ENCODE measurements at regions not wholly inside any gene's neighbourhood (a gene's known extent, or its start where the extent isn't known, plus 50 kb on each side); places are given as distances from the start of the nearest gene placed in this dataset.

GRCh38 chr15:70321172-70321819 lies 223.6 kb upstream of the TLE3 start:
- H3K4me3 ChIP-seq (ENCODE audit: low read length) = no peak overlapping the region; the same call in 1 of the 2 replicates
- TF ChIP-seq ZNF274 (IDR thresholded peaks at IDR 0.05; ENCODE audit: low read depth, low read length) = no peak

GRCh38 chr15:70320482-70320881 lies 222.8 kb upstream of the TLE3 start:
- TF ChIP-seq ZNF274 (IDR thresholded peaks at IDR 0.05; ENCODE audit: low read depth, low read length) = no peak

GRCh38 chr15:70320077-70320476 lies 222.4 kb upstream of the TLE3 start:
- no peak for TF ChIP-seq ZNF274 (IDR thresholded peaks at IDR 0.05; ENCODE audit: low read depth, low read length)
- no peak overlapping the region; the same call in 1 of the 2 replicates for H3K4me3 ChIP-seq (ENCODE audit: low read length)

More at GRCh38 chr15:70320482-70320881, 222.8 kb upstream of the TLE3 start:
- H3K4me3 ChIP-seq (ENCODE audit: low read length) = no peak overlapping the region; the same call in 1 of the 2 replicates

- H3K4me3 ChIP-seq (ENCODE audit: low read length) = no peak overlapping the region; the same call in 1 of the 2 replicates
- no peak for TF ChIP-seq ZNF274 (IDR thresholded peaks at IDR 0.05; ENCODE audit: low read depth, low read length)
Observed at GRCh38 chr15:70319466-70319865, 221.7 kb upstream of the TLE3 start.

- no peak overlapping the region; the same call in 1 of the 2 replicates for H3K4me3 ChIP-seq (ENCODE audit: low read length)
- no peak for TF ChIP-seq ZNF274 (IDR thresholded peaks at IDR 0.05; ENCODE audit: low read depth, low read length)
Observed at GRCh38 chr15:70318594-70319465, 221.1 kb upstream of the TLE3 start.

- no peak for TF ChIP-seq ZNF274 (IDR thresholded peaks at IDR 0.05; ENCODE audit: low read depth, low read length)
- H3K4me3 ChIP-seq (ENCODE audit: low read length) = no peak overlapping the region
Observed at GRCh38 chr15:70316059-70316600, 218.4 kb upstream of the TLE3 start.

- no peak overlapping the region for H3K4me3 ChIP-seq (ENCODE audit: low read length)
- TF ChIP-seq ZNF274 (IDR thresholded peaks at IDR 0.05; ENCODE audit: low read depth, low read length) = no peak
Observed at GRCh38 chr15:70315431-70315830, 217.7 kb upstream of the TLE3 start.

- no peak overlapping the region for H3K4me3 ChIP-seq (ENCODE audit: low read length)
- TF ChIP-seq ZNF274 (IDR thresholded peaks at IDR 0.05; ENCODE audit: low read depth, low read length) = no peak
Observed at GRCh38 chr15:70314688-70315087, 217.0 kb upstream of the TLE3 start.

- H3K4me3 ChIP-seq (ENCODE audit: low read length) = no peak overlapping the region
- TF ChIP-seq ZNF274 (IDR thresholded peaks at IDR 0.05; ENCODE audit: low read depth, low read length) = no peak
Observed at GRCh38 chr15:70314018-70314354, 216.3 kb upstream of the TLE3 start.

GRCh38 chr15:70313099-70314017 lies 215.6 kb upstream of the TLE3 start:
- TF ChIP-seq ZNF274 (IDR thresholded peaks at IDR 0.05; ENCODE audit: low read depth, low read length) = no peak

GRCh38 chr15:70311821-70312220 lies 214.1 kb upstream of the TLE3 start:
- TF ChIP-seq ZNF274 (IDR thresholded peaks at IDR 0.05; ENCODE audit: low read depth, low read length) = no peak
- H3K4me3 ChIP-seq (ENCODE audit: low read length) = no peak overlapping the region

More at GRCh38 chr15:70313099-70314017, 215.6 kb upstream of the TLE3 start:
- H3K4me3 ChIP-seq (ENCODE audit: low read length) = no peak overlapping the region

- no peak overlapping the region for H3K4me3 ChIP-seq (ENCODE audit: low read length)
- no peak for TF ChIP-seq ZNF274 (IDR thresholded peaks at IDR 0.05; ENCODE audit: low read depth, low read length)
Observed at GRCh38 chr15:70309716-70310115, 212.0 kb upstream of the TLE3 start.

- no peak for TF ChIP-seq ZNF274 (IDR thresholded peaks at IDR 0.05; ENCODE audit: low read depth, low read length)
Observed at GRCh38 chr15:70308735-70309434, 211.2 kb upstream of the TLE3 start.

More at GRCh38 chr15:70308735-70309434, 211.2 kb upstream of the TLE3 start:
- H3K4me3 ChIP-seq (ENCODE audit: low read length) = no peak overlapping the region
